ENCODE measurements at regions not wholly inside any gene's neighbourhood (a gene's known extent, or its start where the extent isn't known, plus 50 kb on each side); places are given as distances from the start of the nearest gene placed in this dataset.

DNA sequence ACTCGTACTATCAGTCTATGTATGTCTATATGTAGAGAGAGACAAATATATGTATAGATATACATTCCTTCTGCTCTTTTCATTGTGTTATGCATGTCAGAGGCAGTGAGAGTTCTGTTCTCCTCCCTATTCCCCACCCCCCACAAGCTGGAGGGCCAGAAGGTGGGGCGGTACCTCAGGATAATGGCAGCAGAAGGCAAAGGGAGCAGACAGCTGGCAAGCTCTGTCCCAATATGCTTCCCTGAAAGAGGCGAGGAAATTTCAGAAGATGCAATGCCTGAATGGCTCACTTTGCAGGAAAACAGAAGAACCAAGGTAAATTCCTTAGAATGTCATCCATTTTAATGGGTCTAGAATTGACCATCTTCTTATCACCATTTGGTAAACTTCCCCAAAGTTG lies 114.4 kb downstream of the NAA11 start:
- no peak for TF ChIP-seq POLR2A (IDR thresholded peaks at IDR 0.05)
- TF ChIP-seq, protein P1, sequence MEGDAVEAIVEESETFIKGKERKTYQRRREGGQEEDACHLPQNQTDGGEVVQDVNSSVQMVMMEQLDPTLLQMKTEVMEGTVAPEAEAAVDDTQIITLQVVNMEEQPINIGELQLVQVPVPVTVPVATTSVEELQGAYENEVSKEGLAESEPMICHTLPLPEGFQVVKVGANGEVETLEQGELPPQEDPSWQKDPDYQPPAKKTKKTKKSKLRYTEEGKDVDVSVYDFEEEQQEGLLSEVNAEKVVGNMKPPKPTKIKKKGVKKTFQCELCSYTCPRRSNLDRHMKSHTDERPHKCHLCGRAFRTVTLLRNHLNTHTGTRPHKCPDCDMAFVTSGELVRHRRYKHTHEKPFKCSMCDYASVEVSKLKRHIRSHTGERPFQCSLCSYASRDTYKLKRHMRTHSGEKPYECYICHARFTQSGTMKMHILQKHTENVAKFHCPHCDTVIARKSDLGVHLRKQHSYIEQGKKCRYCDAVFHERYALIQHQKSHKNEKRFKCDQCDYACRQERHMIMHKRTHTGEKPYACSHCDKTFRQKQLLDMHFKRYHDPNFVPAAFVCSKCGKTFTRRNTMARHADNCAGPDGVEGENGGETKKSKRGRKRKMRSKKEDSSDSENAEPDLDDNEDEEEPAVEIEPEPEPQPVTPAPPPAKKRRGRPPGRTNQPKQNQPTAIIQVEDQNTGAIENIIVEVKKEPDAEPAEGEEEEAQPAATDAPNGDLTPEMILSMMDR (IDR thresholded peaks at IDR 0.05): no peak
